Endothelial cell of umbilical vein (primary cell): ENCODE measurements at regions not wholly inside any gene's neighbourhood (a gene's known extent, or its start where the extent isn't known, plus 50 kb on each side); places are given as distances from the start of the nearest gene placed in this dataset.

Experiments used
- EZH2 ChIP-seq: IDR thresholded peaks from 2 replicates; pipeline ENCODE4 v1.6.1; 2012; ENCODE audit warnings: borderline replicate concordance, low read depth, mild to moderate bottlenecking, moderate library complexity, low read length, inconsistent platforms; ENCODE audit not compliant: severe bottlenecking
- FOS ChIP-seq: IDR thresholded peaks from 2 replicates; pipeline ENCODE4 v1.6.1; 2011; ENCODE audit warnings: mild to moderate bottlenecking, low read length, moderate library complexity, borderline replicate concordance; ENCODE audit not compliant: insufficient read depth
- JUN ChIP-seq: IDR thresholded peaks from 2 replicates; pipeline ENCODE4 v1.6.1; 2011; ENCODE audit warnings: borderline replicate concordance, low read depth; ENCODE audit not compliant: insufficient read length, insufficient read depth
- MYC ChIP-seq: IDR thresholded peaks from one replicate; pipeline ENCODE4 v1.6.1; 2011; ENCODE audit warnings: mild to moderate bottlenecking, low read depth, low read length
- POLR2A ChIP-seq: IDR thresholded peaks from 2 replicates; pipeline ENCODE4 v1.6.1; 2012; ENCODE audit warnings: low read depth, mild to moderate bottlenecking, control low read depth, low read length
- POLR2AphosphoS5 ChIP-seq: IDR thresholded peaks from 2 replicates; pipeline ENCODE4 v1.6.1; 2012; ENCODE audit warnings: low read depth, mild to moderate bottlenecking, control low read depth, low read length, moderate library complexity; ENCODE audit not compliant: insufficient read depth
- TF ChIP-seq, protein P1 (sequence below), 2 donors: IDR thresholded peaks; 1 replicate in 1 of 2; 2 replicates in 1 of 2; pipeline ENCODE4 v1.5.1; 2011; ENCODE audit warnings: low read length in 2 of 2, mild to moderate bottlenecking in 2 of 2, moderate library complexity in 2 of 2, control low read depth in 1 of 2, inconsistent platforms in 1 of 2, low read depth in 1 of 2; ENCODE audit not compliant: insufficient read depth in 1 of 2; ENCODE audit errors: extremely low read depth in 1 of 2
- TF ChIP-seq, protein P2 (sequence below): IDR thresholded peaks from 2 replicates; pipeline ENCODE4 v1.6.1; 2011; ENCODE audit not compliant: insufficient read depth, insufficient read length

DNA sequence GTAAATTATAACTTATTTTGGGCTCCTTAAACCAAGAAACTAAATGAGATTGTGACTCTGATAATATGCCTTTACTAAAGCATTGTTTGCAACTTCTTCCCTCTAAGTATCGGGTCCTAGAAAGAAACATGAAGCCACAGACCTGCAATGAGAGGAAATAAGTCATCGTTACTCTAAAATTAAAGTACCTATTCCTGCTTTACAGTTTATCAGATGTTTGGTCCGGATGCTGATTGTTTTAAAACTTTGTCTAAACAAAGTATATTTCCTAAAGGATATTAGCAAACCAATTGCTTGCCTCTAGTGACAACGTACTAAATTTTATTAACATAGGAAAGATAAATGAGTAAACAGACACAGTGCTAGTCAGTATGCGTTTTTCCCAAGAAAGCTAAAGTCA, 216.8 kb downstream of the GJA1 start:
- no peak for TF ChIP-seq POLR2A
- TF ChIP-seq POLR2AphosphoS5, result no peak
- TF ChIP-seq, protein P1, sequence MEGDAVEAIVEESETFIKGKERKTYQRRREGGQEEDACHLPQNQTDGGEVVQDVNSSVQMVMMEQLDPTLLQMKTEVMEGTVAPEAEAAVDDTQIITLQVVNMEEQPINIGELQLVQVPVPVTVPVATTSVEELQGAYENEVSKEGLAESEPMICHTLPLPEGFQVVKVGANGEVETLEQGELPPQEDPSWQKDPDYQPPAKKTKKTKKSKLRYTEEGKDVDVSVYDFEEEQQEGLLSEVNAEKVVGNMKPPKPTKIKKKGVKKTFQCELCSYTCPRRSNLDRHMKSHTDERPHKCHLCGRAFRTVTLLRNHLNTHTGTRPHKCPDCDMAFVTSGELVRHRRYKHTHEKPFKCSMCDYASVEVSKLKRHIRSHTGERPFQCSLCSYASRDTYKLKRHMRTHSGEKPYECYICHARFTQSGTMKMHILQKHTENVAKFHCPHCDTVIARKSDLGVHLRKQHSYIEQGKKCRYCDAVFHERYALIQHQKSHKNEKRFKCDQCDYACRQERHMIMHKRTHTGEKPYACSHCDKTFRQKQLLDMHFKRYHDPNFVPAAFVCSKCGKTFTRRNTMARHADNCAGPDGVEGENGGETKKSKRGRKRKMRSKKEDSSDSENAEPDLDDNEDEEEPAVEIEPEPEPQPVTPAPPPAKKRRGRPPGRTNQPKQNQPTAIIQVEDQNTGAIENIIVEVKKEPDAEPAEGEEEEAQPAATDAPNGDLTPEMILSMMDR (IDR thresholded peaks at IDR 0.05; ENCODE audit: extremely low read depth in 1 of 2, insufficient read depth in 1 of 2, low read depth in 1 of 2, low read length in 2 of 2), result no peak
- TF ChIP-seq EZH2, result no peak
- TF ChIP-seq, protein P2, sequence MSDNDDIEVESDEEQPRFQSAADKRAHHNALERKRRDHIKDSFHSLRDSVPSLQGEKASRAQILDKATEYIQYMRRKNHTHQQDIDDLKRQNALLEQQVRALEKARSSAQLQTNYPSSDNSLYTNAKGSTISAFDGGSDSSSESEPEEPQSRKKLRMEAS, result no peak
- no peak for TF ChIP-seq MYC
- TF ChIP-seq FOS, result peak; percentile 76
- peak; percentile 70 for TF ChIP-seq JUN
